Tongue (tissue), 2 donors: ENCODE measurements at regions not wholly inside any gene's neighbourhood (a gene's known extent, or its start where the extent isn't known, plus 50 kb on each side); places are given as distances from the start of the nearest gene placed in this dataset. TPM values are rescaled to one million over a fixed set of nuclear protein-coding genes. Genes with fewer than 3 reads are reported as not detected.
"Not testable (repeated sequence)": the region's sequence is repeated elsewhere in the genome, so short reads cannot be mapped to it uniquely, and the experiment has no call there.

Experiments
- DNase-seq: peaks from one replicate; pipeline ENCODE4 v3.0.0-alpha.2; 2015
- small RNA-seq: library from RNA; depleted of rRNA; stranded (forward); fragments of <200 nt; gene quantifications from one replicate; pipeline ENCODE3, GENCODE V24; 2014; ENCODE audit warnings: low replicate concordance

DNA sequence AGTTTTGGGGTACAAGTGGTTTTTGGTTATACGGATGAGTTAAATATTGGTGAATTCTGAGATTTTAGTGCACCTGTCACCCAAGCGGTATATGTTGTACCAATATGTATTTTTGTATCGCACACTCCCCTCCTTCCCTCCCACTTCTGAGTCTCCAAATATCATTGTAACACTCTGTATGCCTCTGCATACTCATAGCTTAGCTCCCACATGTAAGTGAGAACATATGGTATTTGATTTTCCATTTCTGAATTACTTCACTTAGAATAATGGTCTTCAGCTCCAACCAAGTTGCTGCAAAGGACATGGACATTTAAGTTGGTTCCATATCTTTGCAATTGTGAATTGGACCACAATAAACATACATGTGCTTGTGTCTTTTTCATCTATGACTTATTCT lies 103.0 kb upstream of the ADAMTS3 start:
- no peak for DNase-seq

- no peak for DNase-seq
Observed at GRCh38 chr4:72670521-72670920, 101.5 kb upstream of the ADAMTS3 start.

- DNase-seq: no peak
Observed at GRCh38 chr4:72666910-72667309, 97.9 kb upstream of the ADAMTS3 start.

- no peak for DNase-seq
Observed at GRCh38 chr4:72665171-72665968, 96.3 kb upstream of the ADAMTS3 start.

- DNase-seq: no peak
Observed at GRCh38 chr4:72663828-72664227, 94.8 kb upstream of the ADAMTS3 start.

DNA sequence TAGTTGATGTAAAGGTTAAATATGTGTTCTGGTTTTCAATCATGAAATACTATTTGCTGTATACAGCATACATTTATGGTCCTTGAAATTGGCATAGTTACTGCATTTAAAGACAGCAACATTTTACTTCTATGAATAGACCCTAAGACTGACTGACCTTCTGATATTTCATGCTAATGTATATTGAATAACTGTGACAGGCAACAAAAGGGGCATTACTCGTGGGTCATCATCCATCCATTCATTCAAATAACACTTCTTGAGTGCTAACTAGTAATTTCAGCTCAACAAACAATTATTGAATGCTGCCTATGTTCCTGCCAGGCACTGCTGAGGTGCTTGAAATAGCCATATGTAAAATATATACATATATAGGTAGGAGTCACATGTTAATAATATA lies 92.8 kb upstream of the ADAMTS3 start:
- no peak for DNase-seq

DNA sequence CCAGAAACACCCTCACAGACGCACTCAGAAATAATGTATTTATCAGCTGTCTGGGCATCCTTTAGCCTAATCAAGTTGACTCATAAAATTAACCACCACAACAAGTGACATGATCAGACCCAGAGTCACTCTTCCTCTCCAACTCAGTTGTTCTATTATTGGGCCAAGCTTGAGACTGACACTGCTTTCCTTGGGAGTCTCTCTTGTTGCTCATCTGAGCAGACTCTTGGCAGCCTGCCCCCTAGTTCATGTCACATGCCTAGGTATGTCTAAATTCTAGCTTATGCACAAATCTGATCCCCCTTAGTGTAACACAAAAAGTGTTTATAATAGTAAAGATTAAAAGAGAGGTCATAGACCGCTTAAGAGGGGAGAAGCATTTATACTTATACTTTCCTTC lies 72.6 kb upstream of the ADAMTS3 start:
- DNase-seq: no peak

DNA sequence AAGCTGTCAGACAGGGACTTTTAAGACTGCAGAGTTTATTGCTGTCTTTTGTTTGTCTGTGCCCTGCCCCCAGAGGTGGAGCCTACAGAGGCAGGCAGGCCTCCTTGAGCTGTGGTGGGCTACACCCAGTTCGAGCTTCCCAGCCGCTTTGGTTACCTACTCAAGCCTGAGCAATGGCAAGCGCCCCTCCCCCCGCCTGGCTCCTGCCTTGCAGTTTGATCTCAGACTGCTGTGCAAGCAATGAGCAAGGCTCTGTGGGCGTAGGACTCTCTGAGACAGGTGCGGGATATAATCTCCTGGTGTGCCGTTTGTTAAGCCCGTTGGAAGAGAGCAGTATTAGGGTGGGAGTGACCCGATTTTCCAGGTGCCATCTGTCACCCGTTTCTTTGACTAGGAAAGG lies 67.8 kb upstream of the ADAMTS3 start:
- not testable (repeated sequence) for DNase-seq

GRCh38 chr4:72635931-72636330 lies 66.9 kb upstream of the ADAMTS3 start:
- DNase-seq: not testable (repeated sequence)

- DNase-seq: not testable (repeated sequence)
Observed at GRCh38 chr4:72632253-72632652, 63.2 kb upstream of the ADAMTS3 start.

- DNase-seq: no peak
Observed at GRCh38 chr4:72631296-72631695, 62.3 kb upstream of the ADAMTS3 start.

- DNase-seq: no peak
Observed at GRCh38 chr4:72629540-72629939, 60.5 kb upstream of the ADAMTS3 start.

- DNase-seq: no peak
Observed at GRCh38 chr4:72627723-72628122, 58.7 kb upstream of the ADAMTS3 start.

Small RNA genes in the stretch of these regions (small RNA-seq; reads per million reads assigned to genes)
- gene RNU4ATAC9P: not detected
